ENCODE measurements at regions not wholly inside any gene's neighbourhood (a gene's known extent, or its start where the extent isn't known, plus 50 kb on each side); places are given as distances from the start of the nearest gene placed in this dataset.

DNA sequence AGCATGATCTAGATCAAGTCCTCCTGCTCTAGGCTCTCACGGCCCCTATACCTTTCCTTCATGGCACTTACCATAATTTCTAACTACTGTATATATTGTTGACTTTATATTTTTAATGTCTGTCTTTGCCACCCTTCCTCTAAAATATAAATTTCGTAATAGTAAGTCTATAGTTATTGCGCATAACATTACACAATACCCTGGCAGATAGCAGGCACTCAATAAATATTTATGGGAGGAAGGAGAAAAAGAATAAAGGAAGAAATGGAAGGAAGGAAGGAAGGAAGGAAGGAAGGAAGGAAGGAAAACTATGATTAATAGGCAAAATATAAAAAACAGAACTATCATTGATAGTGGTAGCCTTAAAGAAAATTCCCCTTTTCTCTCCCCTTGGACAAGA lies 190.3 kb upstream of the LMCD1 start:
- Histone ChIP-seq H3F3A (ENCODE audit: insufficient read depth, low read length, poor library complexity, severe bottlenecking) (no peaks in the 10 kb centered on the region), H3K9me2 (ENCODE audit: insufficient read depth, low read length) (no peaks in the 10 kb centered on the region), H4K20me1 (ENCODE audit: insufficient read depth) (no peaks in the 10 kb centered on the region), H2AFZ (ENCODE audit: low read depth, low read length) (no peak overlapping the region), H3K4me2 (ENCODE audit: low read length) (no peak overlapping the region), H3K27me3 (ENCODE audit: insufficient read depth, low read depth, low read length) (no peaks in the 10 kb centered on the region), H3K36me3 (ENCODE audit: insufficient read depth, low read length) (no peaks in the 10 kb centered on the region), H3K27ac (ENCODE audit: low read length) (no peak overlapping the region), H3K79me2 (replicated peaks; ENCODE audit: insufficient read depth, low read length) (no peaks in the 10 kb centered on the region), H3K4me3 (ENCODE audit: low read length) (no peak overlapping the region), H3K9ac (ENCODE audit: low read length) (no peak overlapping the region), H3K9me3 (ENCODE audit: low read length) (no peaks in the 10 kb centered on the region)
- TF ChIP-seq TAF1 (IDR thresholded peaks at IDR 0.05; ENCODE audit: low read depth) (no peak), MXI1 (conservative IDR thresholded peaks at IDR 0.05; ENCODE audit: poor library complexity, severe bottlenecking) (no peak), RAD21 (conservative IDR thresholded peaks at IDR 0.05) (no peak), EP300 (conservative IDR thresholded peaks at IDR 0.05; ENCODE audit: poor library complexity, severe bottlenecking) (no peak), POLR2AphosphoS5 (IDR thresholded peaks at IDR 0.05) (no peak), SMC3 (conservative IDR thresholded peaks at IDR 0.05; ENCODE audit: poor library complexity) (no peak), EZH2 (IDR thresholded peaks at IDR 0.05; ENCODE audit: borderline replicate concordance, insufficient read depth, low read length, poor library complexity, severe bottlenecking) (no peak)
- TF ChIP-seq, protein P1, sequence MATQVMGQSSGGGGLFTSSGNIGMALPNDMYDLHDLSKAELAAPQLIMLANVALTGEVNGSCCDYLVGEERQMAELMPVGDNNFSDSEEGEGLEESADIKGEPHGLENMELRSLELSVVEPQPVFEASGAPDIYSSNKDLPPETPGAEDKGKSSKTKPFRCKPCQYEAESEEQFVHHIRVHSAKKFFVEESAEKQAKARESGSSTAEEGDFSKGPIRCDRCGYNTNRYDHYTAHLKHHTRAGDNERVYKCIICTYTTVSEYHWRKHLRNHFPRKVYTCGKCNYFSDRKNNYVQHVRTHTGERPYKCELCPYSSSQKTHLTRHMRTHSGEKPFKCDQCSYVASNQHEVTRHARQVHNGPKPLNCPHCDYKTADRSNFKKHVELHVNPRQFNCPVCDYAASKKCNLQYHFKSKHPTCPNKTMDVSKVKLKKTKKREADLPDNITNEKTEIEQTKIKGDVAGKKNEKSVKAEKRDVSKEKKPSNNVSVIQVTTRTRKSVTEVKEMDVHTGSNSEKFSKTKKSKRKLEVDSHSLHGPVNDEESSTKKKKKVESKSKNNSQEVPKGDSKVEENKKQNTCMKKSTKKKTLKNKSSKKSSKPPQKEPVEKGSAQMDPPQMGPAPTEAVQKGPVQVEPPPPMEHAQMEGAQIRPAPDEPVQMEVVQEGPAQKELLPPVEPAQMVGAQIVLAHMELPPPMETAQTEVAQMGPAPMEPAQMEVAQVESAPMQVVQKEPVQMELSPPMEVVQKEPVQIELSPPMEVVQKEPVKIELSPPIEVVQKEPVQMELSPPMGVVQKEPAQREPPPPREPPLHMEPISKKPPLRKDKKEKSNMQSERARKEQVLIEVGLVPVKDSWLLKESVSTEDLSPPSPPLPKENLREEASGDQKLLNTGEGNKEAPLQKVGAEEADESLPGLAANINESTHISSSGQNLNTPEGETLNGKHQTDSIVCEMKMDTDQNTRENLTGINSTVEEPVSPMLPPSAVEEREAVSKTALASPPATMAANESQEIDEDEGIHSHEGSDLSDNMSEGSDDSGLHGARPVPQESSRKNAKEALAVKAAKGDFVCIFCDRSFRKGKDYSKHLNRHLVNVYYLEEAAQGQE (IDR thresholded peaks at IDR 0.05; ENCODE audit: borderline replicate concordance): no peak
- TF ChIP-seq, protein P2, sequence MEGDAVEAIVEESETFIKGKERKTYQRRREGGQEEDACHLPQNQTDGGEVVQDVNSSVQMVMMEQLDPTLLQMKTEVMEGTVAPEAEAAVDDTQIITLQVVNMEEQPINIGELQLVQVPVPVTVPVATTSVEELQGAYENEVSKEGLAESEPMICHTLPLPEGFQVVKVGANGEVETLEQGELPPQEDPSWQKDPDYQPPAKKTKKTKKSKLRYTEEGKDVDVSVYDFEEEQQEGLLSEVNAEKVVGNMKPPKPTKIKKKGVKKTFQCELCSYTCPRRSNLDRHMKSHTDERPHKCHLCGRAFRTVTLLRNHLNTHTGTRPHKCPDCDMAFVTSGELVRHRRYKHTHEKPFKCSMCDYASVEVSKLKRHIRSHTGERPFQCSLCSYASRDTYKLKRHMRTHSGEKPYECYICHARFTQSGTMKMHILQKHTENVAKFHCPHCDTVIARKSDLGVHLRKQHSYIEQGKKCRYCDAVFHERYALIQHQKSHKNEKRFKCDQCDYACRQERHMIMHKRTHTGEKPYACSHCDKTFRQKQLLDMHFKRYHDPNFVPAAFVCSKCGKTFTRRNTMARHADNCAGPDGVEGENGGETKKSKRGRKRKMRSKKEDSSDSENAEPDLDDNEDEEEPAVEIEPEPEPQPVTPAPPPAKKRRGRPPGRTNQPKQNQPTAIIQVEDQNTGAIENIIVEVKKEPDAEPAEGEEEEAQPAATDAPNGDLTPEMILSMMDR (IDR thresholded peaks at IDR 0.05; ENCODE audit: poor library complexity, severe bottlenecking): no peak

DNA sequence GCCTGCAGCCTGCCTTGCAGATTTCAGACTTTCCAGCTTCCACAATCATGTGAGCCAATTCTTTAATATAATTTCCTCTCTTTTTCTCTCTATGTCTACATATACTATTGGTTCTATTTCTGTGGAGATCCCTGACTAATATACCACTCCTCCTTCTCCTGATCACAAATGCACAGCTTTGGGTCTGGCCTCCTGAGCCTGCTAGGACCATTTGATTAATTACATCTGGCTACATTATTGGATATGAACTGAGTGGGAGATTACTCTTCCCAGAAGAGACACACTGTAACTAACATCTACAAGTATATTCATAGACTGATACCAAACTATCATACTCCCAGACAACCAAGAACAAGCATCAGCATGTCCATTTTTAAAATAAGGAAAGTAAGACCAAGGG lies 188.9 kb upstream of the LMCD1 start:
- Histone ChIP-seq H3K79me2 (replicated peaks; ENCODE audit: insufficient read depth, low read length) (no peaks in the 10 kb centered on the region), H3F3A (ENCODE audit: insufficient read depth, low read length, poor library complexity, severe bottlenecking) (no peaks in the 10 kb centered on the region), H3K36me3 (ENCODE audit: insufficient read depth, low read length) (no peaks in the 10 kb centered on the region), H4K20me1 (ENCODE audit: insufficient read depth) (no peaks in the 10 kb centered on the region), H3K4me3 (ENCODE audit: low read length) (no peak overlapping the region), H3K27ac (ENCODE audit: low read length) (no peak overlapping the region), H2AFZ (ENCODE audit: low read depth, low read length) (no peak overlapping the region), H3K4me2 (ENCODE audit: low read length) (no peak overlapping the region), H3K27me3 (ENCODE audit: insufficient read depth, low read depth, low read length) (no peaks in the 10 kb centered on the region), H3K9me2 (ENCODE audit: insufficient read depth, low read length) (no peaks in the 10 kb centered on the region), H3K9ac (ENCODE audit: low read length) (no peak overlapping the region), H3K9me3 (ENCODE audit: low read length) (no peaks in the 10 kb centered on the region)
- TF ChIP-seq POLR2AphosphoS5 (IDR thresholded peaks at IDR 0.05) (no peak), EP300 (conservative IDR thresholded peaks at IDR 0.05; ENCODE audit: poor library complexity, severe bottlenecking) (no peak), TAF1 (IDR thresholded peaks at IDR 0.05; ENCODE audit: low read depth) (no peak), MXI1 (conservative IDR thresholded peaks at IDR 0.05; ENCODE audit: poor library complexity, severe bottlenecking) (no peak), RAD21 (conservative IDR thresholded peaks at IDR 0.05) (no peak), SMC3 (conservative IDR thresholded peaks at IDR 0.05; ENCODE audit: poor library complexity) (no peak), EZH2 (IDR thresholded peaks at IDR 0.05; ENCODE audit: borderline replicate concordance, insufficient read depth, low read length, poor library complexity, severe bottlenecking) (no peak)
- TF ChIP-seq, protein P1 (IDR thresholded peaks at IDR 0.05; ENCODE audit: borderline replicate concordance): no peak
- TF ChIP-seq, protein P2 (IDR thresholded peaks at IDR 0.05; ENCODE audit: poor library complexity, severe bottlenecking): no peak
